NCI-H446 (cell line): ENCODE measurements at regions not wholly inside any gene's neighbourhood (a gene's known extent, or its start where the extent isn't known, plus 50 kb on each side); places are given as distances from the start of the nearest gene placed in this dataset.

Source experiments
- DNase-seq, 2 experiments: peaks; one replicate each; lab custom pipeline; 2025; lab: John Stamatoyannopoulos, UW

GRCh38 chr2:60051991-60052390, 501.5 kb downstream of the BCL11A start:
- DNase-seq, result no peak

GRCh38 chr2:60047944-60048525, 505.4 kb downstream of the BCL11A start:
- no peak for DNase-seq

- DNase-seq, result no peak
Observed at GRCh38 chr2:60047347-60047746, 506.1 kb downstream of the BCL11A start.

- no peak for DNase-seq
Observed at GRCh38 chr2:60046529-60046928, 506.9 kb downstream of the BCL11A start.

- DNase-seq, result no peak
Observed at GRCh38 chr2:60045456-60045855, 508.0 kb downstream of the BCL11A start.

GRCh38 chr2:60044484-60044883, 509.0 kb downstream of the BCL11A start:
- DNase-seq, result no peak

- no peak for DNase-seq
Observed at GRCh38 chr2:60042023-60042422, 511.4 kb downstream of the BCL11A start.

- no peak for DNase-seq
Observed at GRCh38 chr2:60033325-60033724, 520.1 kb downstream of the BCL11A start.

GRCh38 chr2:60029566-60029883, 523.9 kb downstream of the BCL11A start:
- DNase-seq, result no peak

- no peak for DNase-seq
Observed at GRCh38 chr2:60028849-60029565, 524.4 kb downstream of the BCL11A start.

GRCh38 chr2:60025496-60025895, 528.0 kb downstream of the BCL11A start:
- DNase-seq, result no peak

GRCh38 chr2:60023256-60023985, 530.0 kb downstream of the BCL11A start:
- DNase-seq, result no peak

GRCh38 chr2:60007671-60008070, 545.8 kb downstream of the BCL11A start:
- DNase-seq, result no peak

- no peak for DNase-seq
Observed at GRCh38 chr2:60003076-60003475, 550.4 kb downstream of the BCL11A start.

GRCh38 chr2:60002183-60002867, 551.1 kb downstream of the BCL11A start:
- DNase-seq, result no peak

GRCh38 chr2:60000686-60001085, 552.8 kb downstream of the BCL11A start:
- no peak for DNase-seq

GRCh38 chr2:59998324-59998723, 555.1 kb downstream of the BCL11A start:
- no peak for DNase-seq

- no peak for DNase-seq
Observed at GRCh38 chr2:59997371-59997770, 556.1 kb downstream of the BCL11A start.

GRCh38 chr2:59996855-59997254, 556.6 kb downstream of the BCL11A start:
- DNase-seq, result no peak

- no peak for DNase-seq
Observed at GRCh38 chr2:59993726-59994125, 559.7 kb downstream of the BCL11A start.

- no peak for DNase-seq
Observed at GRCh38 chr2:59988341-59988740, 565.1 kb downstream of the BCL11A start.

- peak; percentile 36 to 86 for DNase-seq
Observed at GRCh38 chr2:59986511-59986910, 566.9 kb downstream of the BCL11A start.

GRCh38 chr2:59985923-59986322, 567.5 kb downstream of the BCL11A start:
- DNase-seq, result no peak
